ENCODE measurements at regions not wholly inside any gene's neighbourhood (a gene's known extent, or its start where the extent isn't known, plus 50 kb on each side); places are given as distances from the start of the nearest gene placed in this dataset.

DNA sequence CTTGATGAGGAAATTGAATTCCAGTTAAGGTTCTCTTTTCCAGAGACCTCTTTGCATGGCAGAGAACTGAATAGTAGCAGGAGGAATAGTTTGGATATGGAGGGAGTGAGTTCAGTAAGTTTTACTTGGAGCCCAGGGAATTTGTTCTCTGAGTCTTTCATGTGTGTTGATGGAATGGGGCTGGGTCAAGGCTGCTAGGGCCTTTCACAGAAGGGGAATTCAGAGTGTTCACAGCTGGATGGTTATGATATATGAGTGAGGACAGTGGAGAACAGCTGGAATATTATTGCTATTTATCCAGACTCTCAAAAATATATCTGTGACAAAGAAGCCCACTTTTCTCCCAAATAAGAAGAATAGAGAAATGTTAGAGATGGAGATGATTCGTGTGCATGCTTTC lies 372.8 kb downstream of the PLK2 start:
- intact Hi-C loops (cut with DNase I; ENCODE audit: low total_unique reads), result no loop called here
- no peak overlapping the region for H3K4me3 ChIP-seq (ENCODE audit: low read depth, poor library complexity, severe bottlenecking)
- TF ChIP-seq, protein P1, sequence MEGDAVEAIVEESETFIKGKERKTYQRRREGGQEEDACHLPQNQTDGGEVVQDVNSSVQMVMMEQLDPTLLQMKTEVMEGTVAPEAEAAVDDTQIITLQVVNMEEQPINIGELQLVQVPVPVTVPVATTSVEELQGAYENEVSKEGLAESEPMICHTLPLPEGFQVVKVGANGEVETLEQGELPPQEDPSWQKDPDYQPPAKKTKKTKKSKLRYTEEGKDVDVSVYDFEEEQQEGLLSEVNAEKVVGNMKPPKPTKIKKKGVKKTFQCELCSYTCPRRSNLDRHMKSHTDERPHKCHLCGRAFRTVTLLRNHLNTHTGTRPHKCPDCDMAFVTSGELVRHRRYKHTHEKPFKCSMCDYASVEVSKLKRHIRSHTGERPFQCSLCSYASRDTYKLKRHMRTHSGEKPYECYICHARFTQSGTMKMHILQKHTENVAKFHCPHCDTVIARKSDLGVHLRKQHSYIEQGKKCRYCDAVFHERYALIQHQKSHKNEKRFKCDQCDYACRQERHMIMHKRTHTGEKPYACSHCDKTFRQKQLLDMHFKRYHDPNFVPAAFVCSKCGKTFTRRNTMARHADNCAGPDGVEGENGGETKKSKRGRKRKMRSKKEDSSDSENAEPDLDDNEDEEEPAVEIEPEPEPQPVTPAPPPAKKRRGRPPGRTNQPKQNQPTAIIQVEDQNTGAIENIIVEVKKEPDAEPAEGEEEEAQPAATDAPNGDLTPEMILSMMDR (IDR thresholded peaks at IDR 0.05), result no peak
- TF ChIP-seq POLR2A (IDR thresholded peaks at IDR 0.05), result no peak
- whole genome bisulfite sequencing, 2 donors, result 79 to 90% methylated on average over 1 of the region's 1 CpG
- DNase-seq (ENCODE audit: low spot score in 2 of 2), result no peak

DNA sequence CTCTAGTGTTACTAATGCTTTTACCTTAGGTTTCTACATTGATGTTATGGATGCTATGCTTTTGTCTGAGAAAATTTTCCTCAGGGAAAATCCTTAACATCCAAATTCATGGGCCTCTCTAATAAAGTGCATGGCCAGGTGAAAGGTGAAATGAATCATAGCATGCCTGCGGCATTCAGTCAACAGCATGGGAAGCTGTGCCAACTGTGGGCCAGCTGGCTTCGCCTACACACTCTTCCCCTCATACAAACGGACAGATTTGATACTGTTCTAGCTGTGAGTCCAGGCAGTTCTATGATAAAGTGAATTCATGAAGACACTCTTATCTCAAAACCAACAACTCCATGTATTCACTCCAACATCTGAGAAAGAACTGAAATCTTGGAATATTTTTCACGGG lies 374.1 kb downstream of the PLK2 start:
- TF ChIP-seq, protein P1 (IDR thresholded peaks at IDR 0.05), result no peak
- no peak for TF ChIP-seq POLR2A (IDR thresholded peaks at IDR 0.05)
- intact Hi-C loops (cut with DNase I; ENCODE audit: low total_unique reads), result no loop called here
- no peak overlapping the region for H3K4me3 ChIP-seq (ENCODE audit: low read depth, poor library complexity, severe bottlenecking)
- no peak for DNase-seq (ENCODE audit: low spot score in 2 of 2)
- WGBS, 2 donors, result 84 to 85% methylated on average over 4 of the region's 4 CpGs

DNA sequence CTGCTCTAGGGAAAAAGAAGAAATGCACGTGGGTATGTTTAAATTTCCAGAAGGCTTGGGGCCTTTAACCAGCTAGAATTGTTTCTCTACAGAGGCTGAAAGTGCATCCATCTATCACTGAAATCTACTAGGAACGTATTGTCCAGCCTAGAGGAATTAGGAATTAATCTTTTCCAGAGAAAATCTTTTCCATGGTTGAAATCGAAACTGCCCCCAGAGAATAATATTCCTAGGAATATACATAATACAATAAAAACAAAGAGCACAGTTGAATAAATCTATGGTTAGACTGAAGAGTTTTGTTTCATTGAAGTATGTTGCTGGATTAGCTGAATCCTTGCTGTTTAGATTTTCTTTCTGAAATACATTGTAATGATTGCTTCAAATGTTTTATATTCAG lies 378.5 kb downstream of the PLK2 start:
- WGBS, 2 donors, result 68 to 76% methylated on average over 3 of the region's 3 CpGs
- intact Hi-C loops (cut with DNase I; ENCODE audit: low total_unique reads), result no loop called here
- DNase-seq (ENCODE audit: low spot score in 2 of 2), result no peak
- H3K4me3 ChIP-seq (ENCODE audit: low read depth, poor library complexity, severe bottlenecking), result no peak overlapping the region
- no peak for TF ChIP-seq POLR2A (IDR thresholded peaks at IDR 0.05)
- TF ChIP-seq, protein P1 (IDR thresholded peaks at IDR 0.05), result no peak

DNA sequence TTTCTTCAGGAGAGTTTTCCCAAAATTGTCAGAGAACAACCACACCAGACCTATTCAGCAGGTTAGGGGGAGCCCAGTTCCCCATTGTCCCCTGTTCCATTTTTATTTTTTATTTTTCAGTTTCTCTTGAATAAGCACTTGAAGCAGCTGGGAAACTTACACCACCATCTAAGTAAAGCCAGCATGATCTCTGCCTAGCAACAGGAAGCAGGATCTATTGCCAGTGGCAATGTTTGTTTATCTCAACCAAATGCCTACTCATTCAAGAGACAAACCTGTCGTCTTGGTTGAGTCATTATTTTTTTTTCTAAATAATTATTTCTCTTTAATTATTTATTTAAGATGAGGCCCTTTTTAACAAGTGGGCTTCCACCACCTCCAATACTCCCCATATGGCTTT lies 379.3 kb downstream of the PLK2 start:
- WGBS, 2 donors, result 24% methylated on average over 1 of the region's 1 CpG
- no peak for DNase-seq (ENCODE audit: low spot score in 2 of 2)
- no peak overlapping the region for H3K4me3 ChIP-seq (ENCODE audit: low read depth, poor library complexity, severe bottlenecking)
- TF ChIP-seq POLR2A (IDR thresholded peaks at IDR 0.05), result no peak
- TF ChIP-seq, protein P1 (IDR thresholded peaks at IDR 0.05), result no peak
- intact Hi-C loops (cut with DNase I; ENCODE audit: low total_unique reads), result no loop called here

DNA sequence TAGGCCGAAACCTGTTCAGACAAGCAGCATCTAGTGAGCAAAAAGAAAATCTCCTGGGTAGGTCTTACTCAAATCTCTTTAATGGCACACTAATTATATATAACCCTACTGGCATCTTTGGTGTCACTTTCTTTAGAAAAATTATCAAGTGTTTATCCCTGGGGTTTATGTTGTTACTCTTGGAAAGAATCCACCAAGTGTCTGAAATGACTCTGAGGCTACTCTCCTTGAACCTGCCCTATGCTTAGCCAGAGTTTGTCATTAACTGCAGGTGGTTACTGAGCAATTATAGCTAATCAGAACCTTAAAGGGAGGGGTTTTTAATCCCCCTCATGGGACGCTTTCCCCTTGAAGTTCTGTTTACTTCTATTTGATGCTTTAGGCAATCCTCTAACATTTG lies 381.9 kb downstream of the PLK2 start:
- WGBS, 2 donors, result 81 to 85% methylated on average over 2 of the region's 2 CpGs
- intact Hi-C loops (cut with DNase I; ENCODE audit: low total_unique reads), result no loop called here
- TF ChIP-seq, protein P1 (IDR thresholded peaks at IDR 0.05), result no peak
- TF ChIP-seq POLR2A (IDR thresholded peaks at IDR 0.05), result no peak
- no peak overlapping the region for H3K4me3 ChIP-seq (ENCODE audit: low read depth, poor library complexity, severe bottlenecking)
- DNase-seq (ENCODE audit: low spot score in 2 of 2), result no peak

DNA sequence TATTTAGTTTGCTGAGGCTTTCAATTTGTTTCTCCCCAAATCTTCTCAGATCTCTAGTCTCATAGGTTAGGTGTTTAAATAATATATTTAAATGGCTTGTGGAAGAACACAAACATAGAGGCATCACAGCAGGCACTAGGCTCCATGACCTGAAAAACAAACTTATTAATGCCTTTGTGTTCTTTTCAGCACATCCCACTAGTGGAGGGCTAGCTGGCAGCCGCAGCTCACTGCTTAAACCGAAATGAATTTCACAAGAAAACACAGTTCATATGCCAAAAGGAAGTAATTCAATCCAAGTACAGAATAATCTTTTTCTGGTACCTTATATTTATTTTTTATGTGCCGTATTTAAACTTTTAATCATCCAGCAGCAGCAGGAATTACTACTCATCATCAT lies 382.5 kb downstream of the PLK2 start:
- no peak for TF ChIP-seq POLR2A (IDR thresholded peaks at IDR 0.05)
- TF ChIP-seq, protein P1 (IDR thresholded peaks at IDR 0.05), result no peak
- DNase-seq (ENCODE audit: low spot score in 2 of 2), result no peak
- H3K4me3 ChIP-seq (ENCODE audit: low read depth, poor library complexity, severe bottlenecking), result no peak overlapping the region
- 60 to 62% methylated on average over 3 of the region's 3 CpGs for WGBS, 2 donors
- intact Hi-C loops (cut with DNase I; ENCODE audit: low total_unique reads), result no loop called here

All from lower leg skin (tissue), 4 donors.